HEK293 (cell line): ENCODE measurements at regions not wholly inside any gene's neighbourhood (a gene's known extent, or its start where the extent isn't known, plus 50 kb on each side); places are given as distances from the start of the nearest gene placed in this dataset.

ENCODE experiments used
- CTCF ChIA-PET: fragments of 350-600 bp; formaldehyde crosslinking; extraction: SDS; loops from one replicate; lab custom pipeline; 2021; ENCODE audit warnings: antibody characterized with exemption; lab: Yijun Ruan, JAX
- POLR2A ChIA-PET: fragments of 300-600 bp; formaldehyde crosslinking; extraction: SDS; loops from one replicate; lab custom pipeline; 2020; ENCODE audit warnings: antibody characterized with exemption, inconsistent platforms; lab: Yijun Ruan, JAX
- H3K27ac ChIP-seq: fragments of 200-500 bp; sonication (Bioruptor generic); 2 replicates; pipeline ENCODE4 v1.5.1; 2014; ENCODE audit warnings: low read depth, low read length, control low read depth, inconsistent platforms; ENCODE audit errors: extremely low read depth
- H3K36me3 ChIP-seq, 2 experiments: fragments of 200-500 bp in 1 of 2; sonication (Bioruptor generic) in 1 of 2; 1 replicate in 1 of 2; 2 replicates in 1 of 2; pipeline ENCODE4 v1.5.1; 2014 to 2017; ENCODE audit warnings: inconsistent platforms in 2 of 2, low read length in 2 of 2; ENCODE audit not compliant: control insufficient read depth in 2 of 2, insufficient read depth in 1 of 2
- H3K4me1 ChIP-seq: fragments of 200-500 bp; sonication (Bioruptor generic); 2 replicates; pipeline ENCODE4 v1.5.1; 2014; ENCODE audit warnings: mild to moderate bottlenecking, low read length, inconsistent platforms; ENCODE audit not compliant: control insufficient read depth, insufficient read depth
- H3K4me3 ChIP-seq: 2 replicates; pipeline ENCODE4 v1.5.1; 2011; ENCODE audit warnings: low read depth, mild to moderate bottlenecking, control low read depth, low read length, moderate library complexity
- H3K9me3 ChIP-seq: fragments of 200-500 bp; sonication (Bioruptor generic); 2 replicates; pipeline ENCODE4 v1.5.1; 2014; ENCODE audit warnings: low read depth, low read length, inconsistent platforms; ENCODE audit not compliant: control insufficient read depth, insufficient read depth
- HOXA7 ChIP-seq: sonication (generic); formaldehyde crosslinking; IDR thresholded peaks from 2 replicates; pipeline ENCODE4 v1.8.1; 2022; ENCODE audit warnings: missing genetic modification reagents, borderline replicate concordance
- KLF7 ChIP-seq: fragments of 450-650 bp; formaldehyde crosslinking; IDR thresholded peaks from 2 replicates; pipeline ENCODE4 v1.5.1; 2016; ENCODE audit warnings: missing biosample characterization, missing genetic modification characterization, borderline replicate concordance
- SETDB1 ChIP-seq: IDR thresholded peaks from one replicate; pipeline ENCODE4 v1.6.1; 2017; ENCODE audit warnings: mild to moderate bottlenecking, low read length, moderate library complexity, mixed read lengths; ENCODE audit not compliant: insufficient read length
- ZBTB20 ChIP-seq: fragments of 450-650 bp; formaldehyde crosslinking; IDR thresholded peaks from 2 replicates; pipeline ENCODE4 v1.5.1; 2016; ENCODE audit warnings: missing biosample characterization, missing genetic modification characterization
- ZBTB8A ChIP-seq: fragments of 450-650 bp; formaldehyde crosslinking; IDR thresholded peaks from 2 replicates; pipeline ENCODE4 v1.5.1; 2016; ENCODE audit warnings: missing biosample characterization, missing genetic modification characterization
- ZFHX2 ChIP-seq: fragments of 450-650 bp; formaldehyde crosslinking; conservative IDR thresholded peaks from 2 replicates; pipeline ENCODE4 v1.5.1; 2016; ENCODE audit warnings: missing biosample characterization, missing genetic modification characterization
- ZNF114 ChIP-seq: fragments of 450-650 bp; formaldehyde crosslinking; IDR thresholded peaks from 2 replicates; pipeline ENCODE4 v1.5.0; 2017; ENCODE audit warnings: missing biosample characterization, missing genetic modification characterization
- ZNF138 ChIP-seq: fragments of 450-650 bp; formaldehyde crosslinking; IDR thresholded peaks from 2 replicates; pipeline ENCODE4 v1.5.1; 2016; ENCODE audit warnings: missing biosample characterization, missing genetic modification characterization, borderline replicate concordance
- ZNF169 ChIP-seq: fragments of 450-650 bp; formaldehyde crosslinking; IDR thresholded peaks from 2 replicates; pipeline ENCODE4 v1.5.1; 2016; ENCODE audit warnings: missing biosample characterization, missing genetic modification characterization
- ZNF175 ChIP-seq: fragments of 450-650 bp; formaldehyde crosslinking; IDR thresholded peaks from 2 replicates; pipeline ENCODE4 v1.5.1; 2016; ENCODE audit warnings: missing biosample characterization, missing genetic modification characterization
- ZNF280C ChIP-seq: fragments of 450-650 bp; formaldehyde crosslinking; IDR thresholded peaks from 2 replicates; pipeline ENCODE4 v1.5.1; 2016; ENCODE audit warnings: missing biosample characterization, missing genetic modification characterization
- ZNF416 ChIP-seq: fragments of 450-650 bp; formaldehyde crosslinking; IDR thresholded peaks from 2 replicates; pipeline ENCODE4 v1.5.1; 2016; ENCODE audit warnings: missing biosample characterization, missing genetic modification characterization
- ZNF548 ChIP-seq: fragments of 450-650 bp; formaldehyde crosslinking; IDR thresholded peaks from 2 replicates; pipeline ENCODE4 v1.5.1; 2016; ENCODE audit warnings: missing biosample characterization, missing genetic modification characterization
- ZNF561 ChIP-seq: fragments of 450-650 bp; IDR thresholded peaks from 2 replicates; pipeline ENCODE4 v1.5.1; 2018; ENCODE audit warnings: missing biosample characterization, missing genetic modification characterization, borderline replicate concordance
- ZNF645 ChIP-seq: fragments of 450-650 bp; formaldehyde crosslinking; IDR thresholded peaks from 2 replicates; pipeline ENCODE4; 2016; ENCODE audit warnings: missing biosample characterization, missing genetic modification characterization
- ZNF692 ChIP-seq: fragments of 450-650 bp; formaldehyde crosslinking; IDR thresholded peaks from 2 replicates; pipeline ENCODE4 v1.5.1; 2016; ENCODE audit warnings: missing biosample characterization, missing genetic modification characterization
- ZNF747 ChIP-seq: fragments of 450-650 bp; formaldehyde crosslinking; IDR thresholded peaks from 2 replicates; pipeline ENCODE4 v1.5.1; 2016; ENCODE audit warnings: missing biosample characterization, missing genetic modification characterization
- ZNF843 ChIP-seq: fragments of 450-650 bp; formaldehyde crosslinking; IDR thresholded peaks from 2 replicates; pipeline ENCODE4 v1.5.1; 2016; ENCODE audit warnings: missing biosample characterization, missing genetic modification characterization
- ZXDB ChIP-seq: fragments of 450-650 bp; formaldehyde crosslinking; IDR thresholded peaks from 2 replicates; pipeline ENCODE4 v1.5.1; 2016; ENCODE audit warnings: missing biosample characterization, missing genetic modification characterization
- TF ChIP-seq, protein P1 (sequence below): fragments of 450-650 bp; formaldehyde crosslinking; IDR thresholded peaks from 2 replicates; pipeline ENCODE4 v1.5.1; 2017; ENCODE audit warnings: missing biosample characterization, missing genetic modification characterization

DNA sequence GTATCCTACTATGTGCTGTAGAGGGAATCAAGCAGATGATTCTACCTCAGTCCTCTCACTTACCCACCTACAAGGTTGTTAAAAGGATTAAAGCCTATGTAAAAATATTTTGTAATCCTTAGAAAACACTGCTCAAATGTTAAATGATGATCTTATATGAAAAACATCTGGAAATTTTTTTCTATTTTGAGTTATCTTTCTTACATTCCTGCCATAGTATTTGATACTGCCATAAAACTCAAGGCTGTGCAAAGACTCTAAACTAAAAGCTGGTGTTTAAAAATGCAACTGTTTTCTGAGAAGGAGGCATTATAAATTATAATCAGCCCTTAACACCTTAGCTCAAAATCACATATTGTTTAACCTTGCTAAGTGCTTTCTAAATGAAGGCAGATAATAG, 474.2 kb downstream of the PRELID2 start (continued):
- TF ChIP-seq ZNF561 (tag by site-specific recombination) (no peak), ZNF175 (no peak), ZNF692 (tag by site-specific recombination) (no peak), ZNF645 (no peak), ZNF169 (tag by site-specific recombination) (no peak), ZBTB20 (no peak), SETDB1 (no peak)

- TF ChIP-seq ZNF138 (tag by site-specific recombination) (no peak), ZNF843 (tag by site-specific recombination) (no peak), ZBTB8A (tag by site-specific recombination) (no peak), ZNF280C (tag by site-specific recombination) (no peak), ZNF548 (tag by site-specific recombination) (no peak), SETDB1 (no peak), HOXA7 (no peak), ZFHX2 (tag by site-specific recombination) (no peak)
- TF ChIP-seq, protein P1, sequence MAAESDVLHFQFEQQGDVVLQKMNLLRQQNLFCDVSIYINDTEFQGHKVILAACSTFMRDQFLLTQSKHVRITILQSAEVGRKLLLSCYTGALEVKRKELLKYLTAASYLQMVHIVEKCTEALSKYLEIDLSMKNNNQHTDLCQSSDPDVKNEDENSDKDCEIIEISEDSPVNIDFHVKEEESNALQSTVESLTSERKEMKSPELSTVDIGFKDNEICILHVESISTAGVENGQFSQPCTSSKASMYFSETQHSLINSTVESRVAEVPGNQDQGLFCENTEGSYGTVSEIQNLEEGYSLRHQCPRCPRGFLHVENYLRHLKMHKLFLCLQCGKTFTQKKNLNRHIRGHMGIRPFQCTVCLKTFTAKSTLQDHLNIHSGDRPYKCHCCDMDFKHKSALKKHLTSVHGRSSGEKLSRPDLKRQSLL (tag by site-specific recombination), result no peak
- Histone ChIP-seq H3K9me3 (no peaks in the 10 kb centered on the region), H3K36me3 (no peaks in the 10 kb centered on the region), H3K27ac (no peak overlapping the region), H3K4me3 (no peak overlapping the region), H3K4me1 (no peaks in the 10 kb centered on the region)
- CTCF ChIA-PET, result no interaction called here
- POLR2A ChIA-PET, result no interaction called here
Measured at GRCh38 chr5:145350513-145350912, 484.6 kb downstream of the PRELID2 start.

DNA sequence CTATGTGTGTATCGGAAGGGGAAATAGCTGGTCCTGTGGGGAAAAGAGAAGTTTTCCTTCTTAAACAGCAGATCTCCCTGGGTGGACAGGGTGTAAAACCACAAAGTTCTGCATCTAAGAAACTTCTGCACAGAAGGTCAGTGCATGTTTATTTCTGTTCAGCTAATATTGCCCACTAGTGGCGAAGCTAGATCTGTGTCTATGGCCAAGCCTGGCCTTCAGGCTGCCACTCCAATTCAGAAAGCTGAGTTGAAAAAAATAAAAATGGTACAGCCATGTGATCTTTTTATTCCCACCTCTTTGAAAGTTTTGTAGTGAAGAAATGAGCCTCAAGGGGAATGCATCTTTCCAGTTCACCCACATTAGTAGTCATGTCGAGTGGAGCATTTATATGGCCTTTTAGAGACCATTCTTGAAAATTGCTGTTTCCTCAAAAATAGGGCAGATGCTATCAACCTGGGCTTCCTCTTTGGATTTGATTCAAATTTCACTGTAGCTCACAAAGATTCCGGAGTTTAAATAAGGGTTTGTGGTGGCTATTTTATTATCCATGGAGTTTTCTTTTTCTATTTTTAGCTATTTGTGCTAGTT, 488.0 kb downstream of the PRELID2 start:
- Histone ChIP-seq H3K4me3 (no peak overlapping the region), H3K4me1 (no peaks in the 10 kb centered on the region), H3K36me3 (no peaks in the 10 kb centered on the region), H3K27ac (no peak overlapping the region), H3K9me3 (no peaks in the 10 kb centered on the region)
- POLR2A ChIA-PET, result no interaction called here
- TF ChIP-seq ZNF416 (tag by site-specific recombination), result no peak
- TF ChIP-seq KLF7 (tag by site-specific recombination), result no peak
- no peak for TF ChIP-seq ZXDB (tag by site-specific recombination)
- no peak for TF ChIP-seq ZNF747 (tag by site-specific recombination)
- no peak for TF ChIP-seq ZNF114 (tag by site-specific recombination)
- CTCF ChIA-PET, result interaction anchor here (0.6 to 1.1 kb wide), 8 partner anchors 8 to 1112 kb away, joined by 3 to 5 read pairs (median 3); no protein-coding TSS in a partner anchor
